ENCODE measurements at regions not wholly inside any gene's neighbourhood (a gene's known extent, or its start where the extent isn't known, plus 50 kb on each side); places are given as distances from the start of the nearest gene placed in this dataset.

GRCh38 chr12:114774699-114775098 lies 90.7 kb upstream of the TBX3 start:
- H3K9me3 ChIP-seq: no peaks in the 10 kb centered on the region
- no peak for TF ChIP-seq POLR2A (IDR thresholded peaks at IDR 0.05)
- no peak for TF ChIP-seq POLR2AphosphoS5 (IDR thresholded peaks at IDR 0.05)
- no peak for TF ChIP-seq CTCF (IDR thresholded peaks at IDR 0.05)
- no peaks in the 10 kb centered on the region for H3K4me1 ChIP-seq
- H3K27me3 ChIP-seq: no peaks in the 10 kb centered on the region
- H3K4me3 ChIP-seq: no peak overlapping the region
- no peak overlapping the region for H3K27ac ChIP-seq
- H3K36me3 ChIP-seq: no peaks in the 10 kb centered on the region
- DNase-seq (ENCODE audit: low spot score in 2 of 2): no peak
- intact Hi-C loops (cut with DNase I; ENCODE audit: low total_unique reads): no loop called here

DNA sequence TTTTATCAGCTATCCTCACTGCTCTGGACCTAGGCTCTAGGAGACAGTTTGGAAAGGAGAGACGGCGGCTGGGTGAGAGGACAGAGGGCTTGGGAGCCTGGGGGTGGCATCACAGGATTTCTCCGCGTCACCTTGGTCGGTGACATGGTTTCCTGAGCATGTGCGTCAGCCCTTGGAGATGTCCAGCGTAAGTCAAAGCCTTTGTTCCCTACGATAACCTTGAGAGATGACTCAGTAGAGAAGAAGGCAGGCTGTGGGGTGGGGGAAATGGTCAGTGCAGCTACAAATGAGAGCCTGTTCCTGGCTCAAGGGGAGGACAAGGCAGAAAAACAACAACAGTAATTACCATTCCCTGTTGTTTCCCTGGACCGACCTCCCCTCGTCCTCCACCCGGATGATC lies 90.2 kb upstream of the TBX3 start:
- DNase-seq (ENCODE audit: low spot score in 2 of 2): no peak
- H3K4me3 ChIP-seq: no peak overlapping the region
- no peaks in the 10 kb centered on the region for H3K36me3 ChIP-seq
- H3K9me3 ChIP-seq: no peaks in the 10 kb centered on the region
- H3K27ac ChIP-seq: no peak overlapping the region
- H3K27me3 ChIP-seq: no peaks in the 10 kb centered on the region
- H3K4me1 ChIP-seq: no peaks in the 10 kb centered on the region
- intact Hi-C loops (cut with DNase I; ENCODE audit: low total_unique reads): no loop called here
- TF ChIP-seq CTCF (IDR thresholded peaks at IDR 0.05): no peak
- TF ChIP-seq POLR2A (IDR thresholded peaks at IDR 0.05): no peak
- no peak for TF ChIP-seq POLR2AphosphoS5 (IDR thresholded peaks at IDR 0.05)

GRCh38 chr12:114770323-114770722 lies 86.3 kb upstream of the TBX3 start:
- Histone ChIP-seq H3K9me3 (no peaks in the 10 kb centered on the region), H3K4me3 (no peak overlapping the region), H3K27ac (no peak overlapping the region), H3K4me1 (no peaks in the 10 kb centered on the region), H3K36me3 (no peaks in the 10 kb centered on the region), H3K27me3 (no peaks in the 10 kb centered on the region)
- intact Hi-C loops (cut with DNase I; ENCODE audit: low total_unique reads): no loop called here
- DNase-seq (ENCODE audit: low spot score in 2 of 2): no peak
- TF ChIP-seq CTCF (IDR thresholded peaks at IDR 0.05): no peak
- TF ChIP-seq POLR2AphosphoS5 (IDR thresholded peaks at IDR 0.05): no peak
- no peak for TF ChIP-seq POLR2A (IDR thresholded peaks at IDR 0.05)

DNA sequence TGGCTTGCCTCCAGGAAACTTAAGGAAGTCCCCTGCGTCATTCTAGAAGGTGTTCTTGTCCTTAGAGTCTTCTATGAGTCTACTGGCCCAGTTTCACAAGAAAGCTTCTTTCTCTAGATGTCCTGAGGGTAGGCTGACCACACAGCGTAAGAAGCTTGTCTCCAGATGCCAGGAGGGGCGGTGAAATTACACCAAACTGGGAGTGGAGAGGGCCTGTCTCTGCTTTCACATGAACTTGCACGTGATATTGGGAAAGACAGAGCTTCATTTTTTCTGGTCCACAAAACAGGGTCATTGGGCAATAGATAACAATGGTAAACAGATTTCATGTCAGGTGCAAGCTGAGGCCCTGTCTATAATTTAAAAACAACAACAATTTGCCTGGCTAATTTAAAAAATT lies 85.7 kb upstream of the TBX3 start:
- H3K4me3 ChIP-seq: no peak overlapping the region
- H3K36me3 ChIP-seq: no peaks in the 10 kb centered on the region
- H3K27me3 ChIP-seq: no peaks in the 10 kb centered on the region
- intact Hi-C loops (cut with DNase I; ENCODE audit: low total_unique reads): no loop called here
- no peak for DNase-seq (ENCODE audit: low spot score in 2 of 2)
- TF ChIP-seq CTCF (IDR thresholded peaks at IDR 0.05) (no peak), POLR2AphosphoS5 (IDR thresholded peaks at IDR 0.05) (no peak), POLR2A (IDR thresholded peaks at IDR 0.05) (no peak)
- no peaks in the 10 kb centered on the region for H3K9me3 ChIP-seq
- H3K4me1 ChIP-seq: no peaks in the 10 kb centered on the region
- H3K27ac ChIP-seq: no peak overlapping the region

DNA sequence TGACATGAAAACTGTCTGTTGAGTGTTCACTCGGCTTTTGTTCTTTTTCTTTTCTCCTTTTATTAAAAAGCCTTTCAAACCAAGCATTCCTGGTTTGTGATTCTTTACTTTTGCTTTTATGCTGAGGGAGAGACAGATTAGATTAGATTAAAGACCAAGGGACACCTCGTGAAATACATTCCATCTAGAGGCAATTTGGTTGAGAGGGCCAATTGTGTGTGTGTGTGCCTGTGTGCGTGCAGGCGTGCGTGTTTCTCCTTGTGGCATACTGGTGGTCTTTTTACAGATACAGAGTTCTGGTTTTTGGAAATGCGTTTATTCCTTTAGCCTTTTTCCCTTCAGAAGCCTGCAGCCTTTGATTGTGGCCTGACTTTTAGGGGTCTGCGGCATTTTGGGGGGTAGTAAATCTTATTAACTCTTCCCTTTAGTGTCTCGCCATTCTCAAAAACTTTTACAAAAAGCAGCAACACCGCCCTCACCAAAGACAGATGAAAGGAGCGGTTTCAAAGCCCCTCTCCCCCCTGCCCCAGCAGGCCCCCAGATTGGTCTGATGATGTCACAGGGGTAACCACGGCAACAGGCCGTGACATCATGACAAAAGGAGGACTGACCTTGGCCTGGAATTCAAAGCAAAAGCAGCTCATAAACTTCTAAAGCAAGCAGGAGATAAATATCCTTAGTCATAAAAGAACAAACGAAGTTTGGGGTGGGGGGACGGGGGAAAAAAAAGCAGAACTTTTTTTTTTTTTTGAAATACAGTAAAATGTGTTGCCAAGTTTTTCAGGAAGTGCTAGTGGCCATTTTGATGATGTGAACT lies 84.1 kb upstream of the TBX3 start:
- Histone ChIP-seq H3K36me3 (no peaks in the 10 kb centered on the region), H3K9me3 (no peaks in the 10 kb centered on the region), H3K27ac (no peak overlapping the region), H3K4me1 (no peaks in the 10 kb centered on the region), H3K27me3 (no peaks in the 10 kb centered on the region), H3K4me3 (no peak overlapping the region)
- TF ChIP-seq POLR2AphosphoS5 (IDR thresholded peaks at IDR 0.05): no peak
- no peak for TF ChIP-seq CTCF (IDR thresholded peaks at IDR 0.05)
- TF ChIP-seq POLR2A (IDR thresholded peaks at IDR 0.05): no peak
- intact Hi-C loops (cut with DNase I; ENCODE audit: low total_unique reads): no loop called here
- DNase-seq (ENCODE audit: low spot score in 2 of 2): no peak
